ENCODE measurements at regions not wholly inside any gene's neighbourhood (a gene's known extent, or its start where the extent isn't known, plus 50 kb on each side); places are given as distances from the start of the nearest gene placed in this dataset.

- TF ChIP-seq, protein P1, sequence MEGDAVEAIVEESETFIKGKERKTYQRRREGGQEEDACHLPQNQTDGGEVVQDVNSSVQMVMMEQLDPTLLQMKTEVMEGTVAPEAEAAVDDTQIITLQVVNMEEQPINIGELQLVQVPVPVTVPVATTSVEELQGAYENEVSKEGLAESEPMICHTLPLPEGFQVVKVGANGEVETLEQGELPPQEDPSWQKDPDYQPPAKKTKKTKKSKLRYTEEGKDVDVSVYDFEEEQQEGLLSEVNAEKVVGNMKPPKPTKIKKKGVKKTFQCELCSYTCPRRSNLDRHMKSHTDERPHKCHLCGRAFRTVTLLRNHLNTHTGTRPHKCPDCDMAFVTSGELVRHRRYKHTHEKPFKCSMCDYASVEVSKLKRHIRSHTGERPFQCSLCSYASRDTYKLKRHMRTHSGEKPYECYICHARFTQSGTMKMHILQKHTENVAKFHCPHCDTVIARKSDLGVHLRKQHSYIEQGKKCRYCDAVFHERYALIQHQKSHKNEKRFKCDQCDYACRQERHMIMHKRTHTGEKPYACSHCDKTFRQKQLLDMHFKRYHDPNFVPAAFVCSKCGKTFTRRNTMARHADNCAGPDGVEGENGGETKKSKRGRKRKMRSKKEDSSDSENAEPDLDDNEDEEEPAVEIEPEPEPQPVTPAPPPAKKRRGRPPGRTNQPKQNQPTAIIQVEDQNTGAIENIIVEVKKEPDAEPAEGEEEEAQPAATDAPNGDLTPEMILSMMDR (IDR thresholded peaks at IDR 0.05), result no peak
- DNase-seq (ENCODE audit: low spot score) (no peak), ATAC-seq (ENCODE audit: low FRiP score) (no peak)
Observed at GRCh38 chr1:97996880-97997279, 76.0 kb upstream of the DPYD start.

DNA sequence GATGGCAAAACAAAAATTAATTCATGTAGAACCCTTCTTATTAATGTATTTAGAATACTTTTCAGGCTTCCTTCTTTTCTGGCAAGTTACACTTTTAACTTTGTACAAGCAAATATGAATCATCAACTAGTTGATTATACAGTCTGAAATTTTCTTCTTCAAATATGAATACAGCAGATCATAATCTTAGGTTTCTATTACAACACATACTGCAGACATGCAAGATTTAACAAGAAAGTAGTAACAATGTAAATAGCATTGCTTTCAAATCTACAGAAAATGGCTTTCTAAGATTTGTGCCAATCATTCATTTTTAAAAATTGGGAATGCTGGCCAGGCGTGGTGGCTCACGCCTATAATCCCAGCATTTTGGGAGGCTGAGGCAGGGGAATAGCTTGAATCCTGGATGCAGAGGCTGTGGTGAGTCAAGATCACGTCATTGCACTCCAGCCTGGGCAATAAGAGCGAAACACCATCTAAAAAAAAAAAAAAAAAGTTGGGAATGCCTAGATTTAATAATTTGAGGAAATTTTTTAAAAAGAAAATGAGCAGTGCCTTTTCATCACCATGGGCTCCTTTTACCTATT is 68.4 kb upstream of the DPYD start:
- TF ChIP-seq, protein P1 (IDR thresholded peaks at IDR 0.05), result no peak
- DNase-seq (ENCODE audit: low spot score) (no peak), ATAC-seq (ENCODE audit: low FRiP score) (no peak)

GRCh38 chr1:97986041-97987005 is 65.5 kb upstream of the DPYD start:
- TF ChIP-seq, protein P1 (IDR thresholded peaks at IDR 0.05), result no peak
- DNase-seq (ENCODE audit: low spot score) (no peak), ATAC-seq (ENCODE audit: low FRiP score) (no peak)

- no peak for ATAC-seq (ENCODE audit: low FRiP score)
- no peak for DNase-seq (ENCODE audit: low spot score)
- TF ChIP-seq, protein P1 (IDR thresholded peaks at IDR 0.05), result no peak
Observed at GRCh38 chr1:97983126-97983525, 62.3 kb upstream of the DPYD start.

GRCh38 chr1:97980530-97980929 is 59.7 kb upstream of the DPYD start:
- TF ChIP-seq, protein P1 (IDR thresholded peaks at IDR 0.05), result no peak
- ATAC-seq (ENCODE audit: low FRiP score) (no peak), DNase-seq (ENCODE audit: low spot score) (no peak)

- DNase-seq (ENCODE audit: low spot score) (no peak), ATAC-seq (ENCODE audit: low FRiP score) (no peak)
- TF ChIP-seq, protein P1 (IDR thresholded peaks at IDR 0.05), result no peak
Observed at GRCh38 chr1:97976801-97977200, 56.0 kb upstream of the DPYD start.

Data from omental fat pad (tissue), 3 donors.